HG02981 (cell line): ENCODE measurements at regions not wholly inside any gene's neighbourhood (a gene's known extent, or its start where the extent isn't known, plus 50 kb on each side); places are given as distances from the start of the nearest gene placed in this dataset.
"Not testable (repeated sequence)": the region's sequence is repeated elsewhere in the genome, so short reads cannot be mapped to it uniquely, and the experiment has no call there.

Experiments used
- ATAC-seq: cut with Tn5 transposase; IDR thresholded peaks from one replicate; pipeline ENCODE4 v1.9.1; 2021; ENCODE audit warnings: mild to moderate bottlenecking, moderate library complexity; ENCODE audit not compliant: unreplicated experiment

- no peak for ATAC-seq
Measured at GRCh38 chr4:77496457-77496856, 109.2 kb upstream of the CXCL13 start.

GRCh38 chr4:77500801-77501200 is 104.8 kb upstream of the CXCL13 start:
- ATAC-seq: no peak

GRCh38 chr4:77501240-77501639 is 104.4 kb upstream of the CXCL13 start:
- ATAC-seq: no peak

DNA sequence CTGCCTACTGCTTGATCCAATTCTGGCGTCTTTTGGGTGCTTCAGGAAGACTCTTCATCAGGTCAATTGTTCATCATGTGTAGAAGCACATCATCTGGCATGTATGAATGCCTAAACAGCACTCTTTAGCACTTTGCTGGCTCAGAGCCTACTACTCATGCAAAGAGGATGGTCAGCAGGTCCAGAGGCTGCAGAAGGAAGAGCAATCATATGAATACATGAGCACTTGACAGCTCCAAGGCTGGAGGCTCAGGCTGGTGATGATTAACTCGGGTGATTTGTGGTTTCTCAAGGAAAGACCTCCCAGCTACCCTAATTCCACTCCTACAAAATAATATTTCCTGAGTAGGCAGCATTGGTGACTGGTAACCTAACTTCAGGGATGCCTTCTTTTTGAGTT is 103.8 kb upstream of the CXCL13 start:
- no peak for ATAC-seq

DNA sequence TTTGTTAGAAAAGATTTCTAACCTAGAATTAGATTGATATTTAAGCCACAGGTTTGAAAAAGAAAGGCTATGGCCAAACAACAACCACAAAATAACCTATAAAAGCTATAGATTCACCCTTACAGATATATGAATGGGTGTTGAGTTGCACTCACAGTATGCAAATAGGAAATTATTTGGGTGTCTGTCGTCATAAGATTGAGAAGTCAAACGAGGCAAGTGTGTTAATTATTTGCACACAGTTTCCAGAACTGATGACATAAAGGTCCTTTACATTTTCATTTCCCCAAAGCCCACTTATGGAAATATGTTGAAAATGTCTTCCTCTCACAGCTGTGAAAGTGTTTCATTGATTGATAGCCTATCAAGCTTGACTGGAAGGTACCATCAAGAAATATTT is 101.2 kb upstream of the CXCL13 start:
- ATAC-seq: no peak

DNA sequence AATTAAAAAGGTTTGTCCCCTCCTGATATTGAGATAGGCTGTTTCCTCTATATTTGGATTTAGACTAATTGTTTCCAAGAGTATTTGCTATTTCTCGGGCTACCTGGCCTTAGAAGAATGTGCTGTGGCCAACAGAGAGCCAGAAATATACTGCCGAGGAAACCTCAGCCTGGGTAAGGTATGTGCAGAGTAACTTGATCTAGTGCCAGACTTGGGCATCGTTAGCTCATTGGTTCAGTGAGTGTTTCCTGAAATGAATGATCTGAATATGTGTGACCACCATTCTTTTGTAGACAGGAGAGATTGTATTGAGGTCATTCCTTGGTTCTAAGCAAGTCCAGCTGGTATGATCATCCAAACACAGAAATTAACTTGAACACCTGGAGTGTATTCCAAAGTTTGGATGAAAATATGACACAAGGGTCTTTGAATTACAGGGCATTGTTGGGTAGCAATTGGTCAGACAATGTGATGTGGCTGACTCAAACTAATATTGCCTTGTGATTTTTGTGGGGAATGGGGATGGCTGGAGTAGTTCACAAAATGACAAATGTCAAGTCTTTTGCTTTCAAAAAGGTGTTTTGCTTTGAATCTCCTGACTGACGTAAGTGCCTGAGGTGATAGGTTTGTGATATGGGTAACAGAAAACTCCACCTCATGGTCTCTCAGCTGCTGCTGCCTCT is 100.2 kb upstream of the CXCL13 start:
- ATAC-seq: no peak

GRCh38 chr4:77505958-77506319 is 99.7 kb upstream of the CXCL13 start:
- ATAC-seq: no peak

DNA sequence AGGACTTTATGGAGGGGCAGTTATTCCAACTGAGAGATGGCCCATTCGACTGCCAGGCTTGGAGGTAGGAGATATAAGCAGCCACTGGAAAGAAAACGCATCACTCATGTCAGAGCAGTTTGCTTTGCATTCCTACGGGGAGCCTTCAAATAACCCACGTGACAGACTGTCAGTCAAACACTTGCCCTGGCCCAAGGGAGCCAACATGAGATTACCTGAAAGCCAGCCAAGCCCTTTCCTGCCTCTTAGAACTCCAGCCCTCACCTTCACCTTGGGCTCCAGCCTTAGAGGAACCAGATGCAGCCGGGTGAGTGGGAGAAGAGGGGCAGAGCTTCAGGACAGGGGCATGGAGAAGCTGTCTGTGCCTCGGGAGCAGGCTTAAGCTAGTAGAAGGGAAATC is 95.3 kb upstream of the CXCL13 start:
- no peak for ATAC-seq

- ATAC-seq: no peak
Measured at GRCh38 chr4:77525538-77525937, 80.1 kb upstream of the CXCL13 start.

DNA sequence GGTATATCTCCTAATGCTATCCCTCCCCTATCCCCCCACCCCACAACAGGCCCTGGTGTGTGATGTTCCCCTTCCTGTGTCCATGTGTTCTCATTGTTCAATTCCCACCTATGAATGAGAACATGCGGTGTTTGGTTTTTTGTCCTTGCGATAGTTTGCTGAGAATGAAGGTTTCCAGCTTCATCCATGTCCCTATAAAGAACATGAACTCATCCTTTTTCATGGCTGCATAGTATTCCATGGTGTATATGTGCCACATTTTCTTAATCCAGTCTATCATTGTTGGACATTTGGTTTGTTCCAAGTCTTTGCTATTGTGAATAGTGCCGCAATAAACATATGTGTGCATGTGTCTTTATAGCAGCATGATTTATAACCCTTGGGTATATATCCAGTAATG is 77.7 kb upstream of the CXCL13 start:
- not testable (repeated sequence) for ATAC-seq

GRCh38 chr4:77538144-77538543 is 67.5 kb upstream of the CXCL13 start:
- no peak for ATAC-seq

- ATAC-seq: no peak
Measured at GRCh38 chr4:77538574-77539157, 67.0 kb upstream of the CXCL13 start.
